GM12878 (cell line): ENCODE measurements at regions not wholly inside any gene's neighbourhood (a gene's known extent, or its start where the extent isn't known, plus 50 kb on each side); places are given as distances from the start of the nearest gene placed in this dataset.

Experiments used
- EP300 ChIP-seq, 2 experiments: fragments of 150-350 bp in 1 of 2; IDR thresholded peaks; 2 replicates each; pipeline ENCODE4 v1.6.1; 2011 to 2012; ENCODE audit warnings: low read depth in 2 of 2, low read length in 2 of 2, borderline replicate concordance in 1 of 2, improper control_type of control experiment in 1 of 2, inconsistent platforms in 1 of 2; ENCODE audit not compliant: control insufficient read depth in 1 of 2
- EZH2 ChIP-seq: IDR thresholded peaks from 2 replicates; pipeline ENCODE4 v1.6.1; 2012; ENCODE audit warnings: low read depth, mild to moderate bottlenecking, control low read depth, inconsistent platforms, low read length, borderline replicate concordance; ENCODE audit not compliant: control insufficient read depth
- POLR2A ChIP-seq: IDR thresholded peaks from 2 replicates; pipeline ENCODE4 v1.6.1; 2011; ENCODE audit warnings: low read depth, mild to moderate bottlenecking, low read length
- POLR2AphosphoS5 ChIP-seq: IDR thresholded peaks from 2 replicates; pipeline ENCODE4 v1.6.1; 2011; ENCODE audit warnings: mild to moderate bottlenecking, low read length, inconsistent platforms
- SP1 ChIP-seq: IDR thresholded peaks from one replicate; pipeline ENCODE4 v1.6.1; 2011; ENCODE audit warnings: low read depth, low read length
- SREBF1 ChIP-seq: IDR thresholded peaks from 2 replicates; pipeline ENCODE4 v1.6.1; 2012; ENCODE audit warnings: mild to moderate bottlenecking, low read length
- TAF1 ChIP-seq: IDR thresholded peaks from 2 replicates; pipeline ENCODE4 v1.6.1; 2011; ENCODE audit warnings: mild to moderate bottlenecking, low read depth, low read length, borderline replicate concordance
- TF ChIP-seq, protein P1 (sequence below): fragments of 450-650 bp; IDR thresholded peaks from 2 replicates; pipeline ENCODE4 v1.6.1; 2014; ENCODE audit warnings: mild to moderate bottlenecking
- TF ChIP-seq, protein P2 (sequence below), 3 experiments: IDR thresholded peaks in 2 of 3; conservative IDR thresholded peaks in 1 of 3; 2 replicates each; pipeline ENCODE4 v1.5.1; 2011; ENCODE audit warnings: low read depth in 3 of 3, low read length in 3 of 3, mild to moderate bottlenecking in 3 of 3, control low read depth in 2 of 3, moderate library complexity in 2 of 3, inconsistent platforms in 1 of 3, mixed read lengths in 1 of 3; ENCODE audit not compliant: control insufficient read depth in 2 of 3, insufficient read depth in 1 of 3; ENCODE audit errors: extremely low read depth in 1 of 3
- TF ChIP-seq, protein P3 (sequence below): IDR thresholded peaks from 2 replicates; pipeline ENCODE4 v1.6.1; 2012; ENCODE audit warnings: low read depth, low read length, improper control_type of control experiment

DNA sequence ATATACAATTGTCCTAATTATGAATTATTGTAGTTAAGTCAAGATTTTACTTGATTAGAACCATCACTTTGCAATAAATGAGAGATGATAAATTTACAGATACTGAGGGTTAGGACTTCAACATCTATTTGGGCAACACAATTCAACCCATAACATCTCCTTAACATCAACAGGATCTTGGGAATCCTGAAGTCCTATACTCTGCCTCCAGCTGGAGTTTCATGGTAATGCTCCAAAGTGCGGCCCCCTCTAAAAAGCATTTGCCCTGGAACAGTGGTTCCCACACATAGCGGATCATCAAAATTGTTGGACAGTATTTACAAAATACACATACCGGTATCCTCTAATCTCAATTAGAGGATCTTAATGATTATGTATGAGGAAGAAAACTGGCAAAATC, 618.6 kb downstream of the CENPC start:
- TF ChIP-seq EZH2 (no peak), SREBF1 (no peak), TAF1 (no peak), EP300 (IDR thresholded peaks at IDR 0.05; ENCODE audit: borderline replicate concordance in 1 of 2, control insufficient read depth in 1 of 2, low read depth in 2 of 2, low read length in 2 of 2) (no peak), SP1 (no peak), POLR2AphosphoS5 (no peak), POLR2A (no peak)
- TF ChIP-seq, protein P1, sequence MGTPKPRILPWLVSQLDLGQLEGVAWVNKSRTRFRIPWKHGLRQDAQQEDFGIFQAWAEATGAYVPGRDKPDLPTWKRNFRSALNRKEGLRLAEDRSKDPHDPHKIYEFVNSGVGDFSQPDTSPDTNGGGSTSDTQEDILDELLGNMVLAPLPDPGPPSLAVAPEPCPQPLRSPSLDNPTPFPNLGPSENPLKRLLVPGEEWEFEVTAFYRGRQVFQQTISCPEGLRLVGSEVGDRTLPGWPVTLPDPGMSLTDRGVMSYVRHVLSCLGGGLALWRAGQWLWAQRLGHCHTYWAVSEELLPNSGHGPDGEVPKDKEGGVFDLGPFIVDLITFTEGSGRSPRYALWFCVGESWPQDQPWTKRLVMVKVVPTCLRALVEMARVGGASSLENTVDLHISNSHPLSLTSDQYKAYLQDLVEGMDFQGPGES: no peak
- TF ChIP-seq, protein P2, sequence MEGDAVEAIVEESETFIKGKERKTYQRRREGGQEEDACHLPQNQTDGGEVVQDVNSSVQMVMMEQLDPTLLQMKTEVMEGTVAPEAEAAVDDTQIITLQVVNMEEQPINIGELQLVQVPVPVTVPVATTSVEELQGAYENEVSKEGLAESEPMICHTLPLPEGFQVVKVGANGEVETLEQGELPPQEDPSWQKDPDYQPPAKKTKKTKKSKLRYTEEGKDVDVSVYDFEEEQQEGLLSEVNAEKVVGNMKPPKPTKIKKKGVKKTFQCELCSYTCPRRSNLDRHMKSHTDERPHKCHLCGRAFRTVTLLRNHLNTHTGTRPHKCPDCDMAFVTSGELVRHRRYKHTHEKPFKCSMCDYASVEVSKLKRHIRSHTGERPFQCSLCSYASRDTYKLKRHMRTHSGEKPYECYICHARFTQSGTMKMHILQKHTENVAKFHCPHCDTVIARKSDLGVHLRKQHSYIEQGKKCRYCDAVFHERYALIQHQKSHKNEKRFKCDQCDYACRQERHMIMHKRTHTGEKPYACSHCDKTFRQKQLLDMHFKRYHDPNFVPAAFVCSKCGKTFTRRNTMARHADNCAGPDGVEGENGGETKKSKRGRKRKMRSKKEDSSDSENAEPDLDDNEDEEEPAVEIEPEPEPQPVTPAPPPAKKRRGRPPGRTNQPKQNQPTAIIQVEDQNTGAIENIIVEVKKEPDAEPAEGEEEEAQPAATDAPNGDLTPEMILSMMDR (IDR thresholded peaks at IDR 0.05 in 2 of 3, conservative IDR thresholded peaks at IDR 0.05 in 1 of 3; ENCODE audit: control insufficient read depth in 2 of 3, extremely low read depth in 1 of 3, insufficient read depth in 1 of 3, low read depth in 3 of 3, low read length in 3 of 3): no peak
- TF ChIP-seq, protein P3, sequence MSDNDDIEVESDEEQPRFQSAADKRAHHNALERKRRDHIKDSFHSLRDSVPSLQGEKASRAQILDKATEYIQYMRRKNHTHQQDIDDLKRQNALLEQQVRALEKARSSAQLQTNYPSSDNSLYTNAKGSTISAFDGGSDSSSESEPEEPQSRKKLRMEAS: no peak
